ENCODE measurements at regions not wholly inside any gene's neighbourhood (a gene's known extent, or its start where the extent isn't known, plus 50 kb on each side); places are given as distances from the start of the nearest gene placed in this dataset.

DNA sequence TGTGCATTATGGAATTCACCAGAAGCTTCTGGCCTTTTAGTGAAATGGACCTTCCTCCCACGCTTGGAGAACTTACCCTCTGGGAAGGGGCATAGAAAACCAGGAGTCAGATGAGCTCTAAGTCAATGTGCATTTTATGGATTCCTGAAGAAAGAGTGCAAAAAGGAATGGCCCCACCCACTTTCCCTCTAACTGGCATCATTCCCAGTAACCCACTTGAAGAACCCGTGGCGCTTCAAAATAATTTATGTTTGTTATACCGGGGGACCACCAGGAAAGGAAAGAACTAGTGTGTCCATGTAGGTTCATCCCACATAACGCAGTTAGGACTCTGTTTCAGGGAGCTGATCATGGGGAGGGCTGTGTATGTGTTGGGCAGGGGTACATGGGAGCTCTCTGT, 1153.4 kb downstream of the TMEM121 start:
- TF ChIP-seq CTCF (IDR thresholded peaks at IDR 0.05; ENCODE audit: extremely low read depth in 1 of 2, insufficient read depth in 1 of 2, low read depth in 1 of 2, low read length in 2 of 2), result no peak
- TF ChIP-seq EZH2 (IDR thresholded peaks at IDR 0.05; ENCODE audit: borderline replicate concordance, low read depth, low read length, severe bottlenecking), result no peak
- TF ChIP-seq MYC (IDR thresholded peaks at IDR 0.05; ENCODE audit: low read depth, low read length), result no peak
- no peak for TF ChIP-seq POLR2A (IDR thresholded peaks at IDR 0.05; ENCODE audit: low read depth, low read length)
- no peak for TF ChIP-seq JUN (IDR thresholded peaks at IDR 0.05; ENCODE audit: borderline replicate concordance, insufficient read depth, insufficient read length, low read depth)
- no peak for TF ChIP-seq MAX (IDR thresholded peaks at IDR 0.05; ENCODE audit: insufficient read depth, insufficient read length)
- TF ChIP-seq POLR2AphosphoS5 (IDR thresholded peaks at IDR 0.05; ENCODE audit: insufficient read depth, low read depth, low read length), result no peak

Measured in endothelial cell of umbilical vein (primary cell).